ENCODE measurements at regions not wholly inside any gene's neighbourhood (a gene's known extent, or its start where the extent isn't known, plus 50 kb on each side); places are given as distances from the start of the nearest gene placed in this dataset.

DNA sequence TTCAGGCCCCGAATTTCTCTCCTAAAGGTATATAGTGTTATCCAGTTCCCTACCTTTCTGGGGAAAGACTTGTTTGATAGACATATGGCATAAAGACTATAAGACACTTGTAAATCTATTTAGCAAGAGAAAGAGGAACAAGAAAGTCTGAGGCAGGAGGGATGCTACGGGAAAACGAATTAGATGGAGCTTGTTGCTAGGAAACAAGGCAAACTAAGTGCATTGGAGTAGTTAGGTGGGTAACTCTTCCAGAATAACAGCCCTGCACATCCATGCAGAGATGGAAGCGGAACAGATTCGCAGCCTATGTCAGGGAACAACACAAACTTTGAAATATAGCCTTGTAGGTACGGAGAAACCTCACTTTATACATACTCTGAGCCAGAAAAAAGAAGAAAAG, 810.3 kb upstream of the CRIM1 start:
- no peak for DNase-seq (ENCODE audit: extremely low read depth, low read depth)
- no peak overlapping the region for H3K4me3 ChIP-seq (replicated peaks; ENCODE audit: low read depth, low read length)
- TF ChIP-seq, protein P1, sequence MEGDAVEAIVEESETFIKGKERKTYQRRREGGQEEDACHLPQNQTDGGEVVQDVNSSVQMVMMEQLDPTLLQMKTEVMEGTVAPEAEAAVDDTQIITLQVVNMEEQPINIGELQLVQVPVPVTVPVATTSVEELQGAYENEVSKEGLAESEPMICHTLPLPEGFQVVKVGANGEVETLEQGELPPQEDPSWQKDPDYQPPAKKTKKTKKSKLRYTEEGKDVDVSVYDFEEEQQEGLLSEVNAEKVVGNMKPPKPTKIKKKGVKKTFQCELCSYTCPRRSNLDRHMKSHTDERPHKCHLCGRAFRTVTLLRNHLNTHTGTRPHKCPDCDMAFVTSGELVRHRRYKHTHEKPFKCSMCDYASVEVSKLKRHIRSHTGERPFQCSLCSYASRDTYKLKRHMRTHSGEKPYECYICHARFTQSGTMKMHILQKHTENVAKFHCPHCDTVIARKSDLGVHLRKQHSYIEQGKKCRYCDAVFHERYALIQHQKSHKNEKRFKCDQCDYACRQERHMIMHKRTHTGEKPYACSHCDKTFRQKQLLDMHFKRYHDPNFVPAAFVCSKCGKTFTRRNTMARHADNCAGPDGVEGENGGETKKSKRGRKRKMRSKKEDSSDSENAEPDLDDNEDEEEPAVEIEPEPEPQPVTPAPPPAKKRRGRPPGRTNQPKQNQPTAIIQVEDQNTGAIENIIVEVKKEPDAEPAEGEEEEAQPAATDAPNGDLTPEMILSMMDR (IDR thresholded peaks at IDR 0.05; ENCODE audit: low read depth, low read length, missing control alignments) = no peak

DNA sequence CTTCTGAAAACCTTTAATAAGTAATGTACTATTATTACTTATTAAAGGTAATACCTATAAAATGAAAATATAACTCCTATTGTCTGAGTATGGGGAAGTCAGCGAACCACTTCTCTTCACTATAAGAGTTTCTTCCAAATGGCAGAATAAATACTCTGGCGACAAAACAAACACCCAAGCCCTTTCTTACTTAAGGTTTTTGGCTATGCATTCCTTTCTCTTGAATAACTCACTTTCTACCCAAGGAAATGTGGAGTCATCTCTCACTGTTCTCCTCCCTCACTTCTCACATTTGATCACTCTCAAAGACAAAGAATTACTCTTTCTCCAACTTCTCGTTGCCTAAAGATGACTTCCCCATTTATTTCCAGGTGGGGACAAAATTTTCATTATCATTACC, 816.8 kb upstream of the CRIM1 start:
- no peak for DNase-seq (ENCODE audit: extremely low read depth, low read depth)
- no peak overlapping the region for H3K4me3 ChIP-seq (replicated peaks; ENCODE audit: low read depth, low read length)
- TF ChIP-seq, protein P1 (IDR thresholded peaks at IDR 0.05; ENCODE audit: low read depth, low read length, missing control alignments) = no peak

DNA sequence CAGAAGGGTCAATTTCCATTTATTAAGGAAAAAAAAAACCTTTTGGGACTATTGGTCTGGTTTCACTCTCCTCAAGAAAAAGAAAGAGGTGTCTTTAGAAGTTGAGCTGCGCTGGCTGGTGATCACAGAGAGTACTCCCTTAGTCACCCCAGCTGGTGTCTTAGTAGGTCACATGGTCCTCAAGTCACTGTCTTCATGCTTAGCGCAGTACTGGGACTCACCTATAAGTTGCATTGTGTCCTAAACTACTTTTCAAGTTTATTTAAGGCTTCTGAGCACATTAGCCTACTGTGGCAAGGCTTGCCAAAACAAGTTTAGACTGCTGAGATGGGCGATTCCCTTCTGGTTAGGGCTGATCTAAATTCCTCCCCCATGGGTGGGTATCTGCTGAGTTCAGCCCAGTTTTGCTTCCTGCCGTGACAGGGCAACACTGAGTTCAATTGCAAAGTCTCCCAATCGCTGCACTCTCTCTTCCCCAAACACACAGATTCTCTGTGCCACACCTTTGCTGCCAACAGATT, 824.9 kb upstream of the CRIM1 start:
- TF ChIP-seq, protein P1 (IDR thresholded peaks at IDR 0.05; ENCODE audit: low read depth, low read length, missing control alignments) = no peak
- H3K4me3 ChIP-seq (replicated peaks; ENCODE audit: low read depth, low read length) = no peak overlapping the region

DNA sequence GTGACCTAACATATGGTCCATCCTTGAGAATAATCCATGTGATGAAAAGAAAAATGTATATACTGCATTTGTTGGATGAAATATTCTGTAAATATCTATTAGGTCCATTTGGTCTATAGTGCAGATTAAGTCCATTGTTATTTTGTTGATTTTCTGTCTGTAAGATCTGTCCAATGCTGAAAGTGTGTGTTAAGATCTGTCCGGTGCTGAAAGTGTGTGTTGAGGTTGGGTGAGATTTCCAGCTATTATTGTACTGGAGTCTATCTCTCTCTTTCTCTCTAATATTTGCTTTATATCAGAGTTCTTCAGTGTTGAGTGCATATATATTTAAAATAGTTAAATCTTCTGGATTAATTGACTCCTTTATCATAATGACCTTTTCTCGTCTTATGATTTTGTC, 828.8 kb upstream of the CRIM1 start:
- no peak overlapping the region for H3K4me3 ChIP-seq (replicated peaks; ENCODE audit: low read depth, low read length)
- TF ChIP-seq, protein P1 (IDR thresholded peaks at IDR 0.05; ENCODE audit: low read depth, low read length, missing control alignments) = no peak
- DNase-seq (ENCODE audit: extremely low read depth, low read depth) = no peak

More for the DNA sequence above, 824.9 kb upstream of the CRIM1 start:
- no peak for DNase-seq (ENCODE audit: extremely low read depth, low read depth)

DNA sequence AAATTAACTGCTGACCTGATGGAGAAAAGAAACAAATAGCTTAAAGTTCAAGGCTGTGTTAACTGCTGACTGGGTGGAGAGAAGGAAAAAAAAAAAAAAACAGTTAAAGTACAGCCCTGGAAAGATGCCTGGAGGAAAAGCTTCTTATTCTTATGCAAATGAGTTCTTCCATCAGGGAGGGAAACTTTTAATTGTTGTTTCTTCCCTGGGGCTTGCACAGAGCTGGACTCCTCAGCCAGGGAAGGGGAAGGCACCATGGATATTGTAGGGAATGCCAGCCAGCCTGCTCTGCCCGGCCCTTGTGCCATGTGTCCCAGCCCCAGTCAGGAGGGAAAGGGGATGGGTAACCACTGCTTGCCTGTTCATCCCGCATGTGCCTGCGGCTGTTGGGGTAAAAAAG, 833.1 kb upstream of the CRIM1 start:
- H3K4me3 ChIP-seq (replicated peaks; ENCODE audit: low read depth, low read length) = no peak overlapping the region
- TF ChIP-seq, protein P1 (IDR thresholded peaks at IDR 0.05; ENCODE audit: low read depth, low read length, missing control alignments) = no peak
- no peak for DNase-seq (ENCODE audit: extremely low read depth, low read depth)

DNA sequence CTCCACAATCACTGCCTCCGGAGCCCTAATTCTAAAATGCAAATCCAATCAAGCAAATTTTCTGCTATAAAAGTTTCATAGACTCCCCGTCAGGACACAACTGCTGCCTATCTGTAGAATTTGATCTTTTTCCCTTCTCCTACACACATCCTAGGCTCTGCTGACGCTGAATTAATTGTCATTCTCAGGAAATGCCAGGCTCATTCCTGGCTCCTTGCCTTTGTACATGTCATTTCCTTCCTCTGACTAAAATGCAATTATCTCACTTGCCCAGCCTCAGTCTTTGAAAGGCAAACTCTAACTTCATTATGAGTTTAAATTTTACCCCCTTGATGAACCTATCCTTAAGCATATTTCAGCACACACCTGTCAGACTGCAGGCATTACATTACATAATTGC, 844.9 kb upstream of the CRIM1 start:
- H3K4me3 ChIP-seq (replicated peaks; ENCODE audit: low read depth, low read length) = no peak overlapping the region
- TF ChIP-seq, protein P1 (IDR thresholded peaks at IDR 0.05; ENCODE audit: low read depth, low read length, missing control alignments) = no peak
- DNase-seq (ENCODE audit: extremely low read depth, low read depth) = no peak

DNA sequence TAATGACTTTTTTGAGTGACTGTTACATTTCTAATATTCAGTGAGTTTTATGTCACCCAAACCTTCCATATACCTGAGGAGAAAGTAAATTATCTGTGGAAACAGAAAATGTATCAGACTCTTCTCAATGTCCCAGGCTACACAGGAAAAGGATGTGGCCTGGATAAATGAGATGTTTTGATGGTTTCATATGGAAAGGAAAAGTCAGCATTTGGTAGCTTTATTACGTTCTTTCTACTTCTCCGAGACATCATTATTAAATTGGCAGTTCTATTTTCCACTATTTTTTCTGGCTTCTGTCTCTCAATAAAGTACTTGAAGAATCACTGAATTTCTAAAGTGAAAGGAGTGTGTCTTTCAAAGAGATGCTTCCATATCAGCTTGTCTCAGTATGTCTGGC, 847.0 kb upstream of the CRIM1 start:
- no peak overlapping the region for H3K4me3 ChIP-seq (replicated peaks; ENCODE audit: low read depth, low read length)
- no peak for DNase-seq (ENCODE audit: extremely low read depth, low read depth)
- TF ChIP-seq, protein P1 (IDR thresholded peaks at IDR 0.05; ENCODE audit: low read depth, low read length, missing control alignments) = no peak

Data from HFF-Myc (cell line).